ENCODE measurements at regions not wholly inside any gene's neighbourhood (a gene's known extent, or its start where the extent isn't known, plus 50 kb on each side); places are given as distances from the start of the nearest gene placed in this dataset.
A peak's percentile ranks its signal among the peaks of the same experiment; 100 is the strongest.

DNA sequence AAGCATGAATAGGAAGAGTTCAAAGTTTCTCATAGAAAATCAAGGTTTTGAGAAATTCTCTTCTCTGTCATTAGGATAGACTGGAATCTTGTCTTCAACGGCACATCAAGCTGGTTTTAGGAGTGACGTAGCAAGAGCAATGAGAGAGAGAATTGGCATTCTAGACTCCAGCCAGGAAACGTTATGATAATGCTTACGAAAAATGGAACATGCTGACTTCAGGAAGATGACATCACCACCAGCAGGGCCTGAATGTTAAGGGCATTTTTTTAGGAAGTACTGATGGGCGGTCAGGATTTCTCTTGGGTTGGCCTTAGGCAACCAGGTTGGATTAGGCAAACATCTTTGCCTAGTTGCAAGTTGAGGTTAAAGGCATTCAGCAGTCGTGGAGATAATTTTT lies 213.2 kb upstream of the CTBP2 start:
- no peaks in the 10 kb centered on the region for H3K36me3 Mint-ChIP-seq (ENCODE audit: unreplicated experiment)
- no peak for DNase-seq
- no peak overlapping the region for H3K4me3 Mint-ChIP-seq (ENCODE audit: unreplicated experiment)
- TF ChIP-seq CTCF (IDR thresholded peaks at IDR 0.05; ENCODE audit: partially characterized antibody, unreplicated experiment): no peak
- no peaks in the 10 kb centered on the region for H3K27me3 Mint-ChIP-seq (ENCODE audit: unreplicated experiment)
- no peak overlapping the region for H3K27ac Mint-ChIP-seq (ENCODE audit: unreplicated experiment)
- H3K9me3 Mint-ChIP-seq (ENCODE audit: unreplicated experiment): peaks cover 2% of the 10 kb centered on the region
- H3K4me1 Mint-ChIP-seq (ENCODE audit: low read depth, unreplicated experiment): no peaks in the 10 kb centered on the region

GRCh38 chr10:125370578-125370977 lies 210.2 kb upstream of the CTBP2 start:
- Mint-ChIP-seq H3K27me3 (ENCODE audit: unreplicated experiment) (no peaks in the 10 kb centered on the region), H3K36me3 (ENCODE audit: unreplicated experiment) (no peaks in the 10 kb centered on the region), H3K9me3 (ENCODE audit: unreplicated experiment) (peaks cover 2% of the 10 kb centered on the region), H3K4me3 (ENCODE audit: unreplicated experiment) (no peak overlapping the region), H3K27ac (ENCODE audit: unreplicated experiment) (no peak overlapping the region), H3K4me1 (ENCODE audit: low read depth, unreplicated experiment) (peaks cover 4% of the 10 kb centered on the region)
- DNase-seq: peak; percentile 79
- peak; percentile 55 for TF ChIP-seq CTCF (IDR thresholded peaks at IDR 0.05; ENCODE audit: partially characterized antibody, unreplicated experiment)

- H3K9me3 Mint-ChIP-seq (ENCODE audit: unreplicated experiment): peaks cover 2% of the 10 kb centered on the region
- no peak for DNase-seq
Measured at GRCh38 chr10:125369382-125370326, 209.3 kb upstream of the CTBP2 start.

GRCh38 chr10:125368146-125368545 lies 207.8 kb upstream of the CTBP2 start:
- Mint-ChIP-seq H3K4me1 (ENCODE audit: low read depth, unreplicated experiment) (peaks cover 4% of the 10 kb centered on the region), H3K27me3 (ENCODE audit: unreplicated experiment) (no peaks in the 10 kb centered on the region), H3K9me3 (ENCODE audit: unreplicated experiment) (peaks cover 2% of the 10 kb centered on the region), H3K36me3 (ENCODE audit: unreplicated experiment) (peaks cover 10% of the 10 kb centered on the region), H3K27ac (ENCODE audit: unreplicated experiment) (no peak overlapping the region), H3K4me3 (ENCODE audit: unreplicated experiment) (no peak overlapping the region)
- TF ChIP-seq CTCF (IDR thresholded peaks at IDR 0.05; ENCODE audit: partially characterized antibody, unreplicated experiment): no peak
- no peak for DNase-seq

More at GRCh38 chr10:125369382-125370326, 209.3 kb upstream of the CTBP2 start:
- H3K36me3 Mint-ChIP-seq (ENCODE audit: unreplicated experiment): peaks cover 8% of the 10 kb centered on the region
- no peak overlapping the region for H3K27ac Mint-ChIP-seq (ENCODE audit: unreplicated experiment)
- H3K4me1 Mint-ChIP-seq (ENCODE audit: low read depth, unreplicated experiment): peaks cover 4% of the 10 kb centered on the region
- TF ChIP-seq CTCF (IDR thresholded peaks at IDR 0.05; ENCODE audit: partially characterized antibody, unreplicated experiment): no peak
- no peaks in the 10 kb centered on the region for H3K27me3 Mint-ChIP-seq (ENCODE audit: unreplicated experiment)
- H3K4me3 Mint-ChIP-seq (ENCODE audit: unreplicated experiment): no peak overlapping the region

GRCh38 chr10:125363791-125364190 lies 203.4 kb upstream of the CTBP2 start:
- H3K27me3 Mint-ChIP-seq (ENCODE audit: unreplicated experiment): peaks cover 8% of the 10 kb centered on the region
- DNase-seq: no peak
- no peak overlapping the region for H3K4me3 Mint-ChIP-seq (ENCODE audit: unreplicated experiment)
- no peak overlapping the region for H3K27ac Mint-ChIP-seq (ENCODE audit: unreplicated experiment)
- peaks cover 5% of the 10 kb centered on the region for H3K9me3 Mint-ChIP-seq (ENCODE audit: unreplicated experiment)
- H3K36me3 Mint-ChIP-seq (ENCODE audit: unreplicated experiment): peaks cover 10% of the 10 kb centered on the region
- peaks cover 4% of the 10 kb centered on the region for H3K4me1 Mint-ChIP-seq (ENCODE audit: low read depth, unreplicated experiment)
- TF ChIP-seq CTCF (IDR thresholded peaks at IDR 0.05; ENCODE audit: partially characterized antibody, unreplicated experiment): no peak

All from glutamatergic neuron (in vitro differentiated cells).